GM20000 (cell line): ENCODE measurements at regions not wholly inside any gene's neighbourhood (a gene's known extent, or its start where the extent isn't known, plus 50 kb on each side); places are given as distances from the start of the nearest gene placed in this dataset.

Source experiments
- DNase-seq: peaks from one replicate; pipeline ENCODE4 v3.0.0; 2012; ENCODE audit warnings: low spot score
- CTCF ChIP-seq: IDR thresholded peaks from 2 replicates; pipeline ENCODE4 v1.5.1; 2012; ENCODE audit warnings: mild to moderate bottlenecking, control low read depth; ENCODE audit errors: extremely low read depth, missing control alignments

GRCh38 chr2:104537116-104537515 lies 316.8 kb upstream of the POU3F3 start:
- TF ChIP-seq CTCF: no peak
- DNase-seq: no peak

GRCh38 chr2:104538077-104538476 lies 315.8 kb upstream of the POU3F3 start:
- TF ChIP-seq CTCF: no peak
- DNase-seq: no peak

- TF ChIP-seq CTCF: no peak
- no peak for DNase-seq
These were observed 314.3 kb upstream of the POU3F3 start for GRCh38 chr2:104539649-104540048.

- no peak for DNase-seq
- TF ChIP-seq CTCF: no peak
These were observed 308.9 kb upstream of the POU3F3 start for GRCh38 chr2:104545055-104545454.

- DNase-seq: no peak
- no peak for TF ChIP-seq CTCF
These were observed 307.4 kb upstream of the POU3F3 start for GRCh38 chr2:104546537-104546936.

GRCh38 chr2:104547221-104547620 lies 306.7 kb upstream of the POU3F3 start:
- no peak for TF ChIP-seq CTCF
- DNase-seq: no peak

GRCh38 chr2:104561251-104561650 lies 292.7 kb upstream of the POU3F3 start:
- TF ChIP-seq CTCF: no peak
- no peak for DNase-seq
